AG09309 (cell line): ENCODE measurements at regions not wholly inside any gene's neighbourhood (a gene's known extent, or its start where the extent isn't known, plus 50 kb on each side); places are given as distances from the start of the nearest gene placed in this dataset.

ENCODE experiments used
- DNase-seq: peaks from one replicate; pipeline ENCODE4 v3.0.0-alpha.2; 2010; ENCODE audit warnings: low read depth
- H3K4me3 ChIP-seq: 2 replicates; pipeline ENCODE4 v1.5.1; 2011; ENCODE audit warnings: mild to moderate bottlenecking, low read depth, low read length, moderate library complexity; ENCODE audit not compliant: control insufficient read depth
- TF ChIP-seq, protein P1 (sequence below): IDR thresholded peaks from 2 replicates; pipeline ENCODE4 v1.5.1; 2011; ENCODE audit warnings: mild to moderate bottlenecking, low read depth, low read length, inconsistent platforms; ENCODE audit not compliant: insufficient read depth, control insufficient read depth; ENCODE audit errors: missing control alignments

GRCh38 chr12:70048521-70049250 lies 194.5 kb upstream of the CNOT2 start:
- no peak for DNase-seq
- TF ChIP-seq, protein P1, sequence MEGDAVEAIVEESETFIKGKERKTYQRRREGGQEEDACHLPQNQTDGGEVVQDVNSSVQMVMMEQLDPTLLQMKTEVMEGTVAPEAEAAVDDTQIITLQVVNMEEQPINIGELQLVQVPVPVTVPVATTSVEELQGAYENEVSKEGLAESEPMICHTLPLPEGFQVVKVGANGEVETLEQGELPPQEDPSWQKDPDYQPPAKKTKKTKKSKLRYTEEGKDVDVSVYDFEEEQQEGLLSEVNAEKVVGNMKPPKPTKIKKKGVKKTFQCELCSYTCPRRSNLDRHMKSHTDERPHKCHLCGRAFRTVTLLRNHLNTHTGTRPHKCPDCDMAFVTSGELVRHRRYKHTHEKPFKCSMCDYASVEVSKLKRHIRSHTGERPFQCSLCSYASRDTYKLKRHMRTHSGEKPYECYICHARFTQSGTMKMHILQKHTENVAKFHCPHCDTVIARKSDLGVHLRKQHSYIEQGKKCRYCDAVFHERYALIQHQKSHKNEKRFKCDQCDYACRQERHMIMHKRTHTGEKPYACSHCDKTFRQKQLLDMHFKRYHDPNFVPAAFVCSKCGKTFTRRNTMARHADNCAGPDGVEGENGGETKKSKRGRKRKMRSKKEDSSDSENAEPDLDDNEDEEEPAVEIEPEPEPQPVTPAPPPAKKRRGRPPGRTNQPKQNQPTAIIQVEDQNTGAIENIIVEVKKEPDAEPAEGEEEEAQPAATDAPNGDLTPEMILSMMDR = no peak

DNA sequence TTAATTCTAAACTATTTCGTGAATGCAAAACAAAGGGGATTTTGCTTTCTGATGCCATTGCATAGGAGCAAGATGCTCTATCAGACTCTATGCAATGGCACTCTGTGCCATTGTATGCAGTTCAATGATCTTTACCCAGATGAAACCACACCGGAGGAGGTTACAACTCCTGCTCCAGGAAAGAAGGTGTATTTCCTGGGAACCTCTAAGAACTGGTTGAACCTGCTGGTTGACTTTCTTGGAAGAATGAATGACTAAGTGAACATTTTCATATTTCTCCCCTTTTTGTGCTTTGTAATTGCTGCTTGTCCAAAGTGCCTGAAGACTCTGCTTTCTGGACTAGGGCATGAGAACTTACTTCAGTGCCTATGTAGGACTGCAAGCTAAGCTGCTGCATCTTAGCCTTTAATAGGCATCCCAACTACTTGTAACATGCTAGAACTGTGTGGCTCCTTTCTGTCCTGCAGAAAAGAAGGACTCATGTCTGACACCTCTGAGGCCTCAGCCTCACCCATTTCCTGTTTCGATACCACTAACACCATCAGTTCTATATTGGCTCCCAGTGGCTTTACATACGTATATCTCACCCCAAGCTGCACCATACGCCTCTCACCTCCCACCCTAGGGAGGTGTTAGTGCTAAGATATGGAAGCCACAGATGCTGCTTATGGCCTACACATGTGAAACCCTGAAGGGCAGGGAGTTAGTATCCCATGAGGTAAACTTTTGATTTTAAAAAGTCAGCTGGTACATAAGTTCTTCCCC lies 193.5 kb upstream of the CNOT2 start:
- TF ChIP-seq, protein P1 = no peak
- no peak for DNase-seq
- H3K4me3 ChIP-seq = no peak overlapping the region

More at GRCh38 chr12:70048521-70049250, 194.5 kb upstream of the CNOT2 start:
- no peak overlapping the region for H3K4me3 ChIP-seq

DNA sequence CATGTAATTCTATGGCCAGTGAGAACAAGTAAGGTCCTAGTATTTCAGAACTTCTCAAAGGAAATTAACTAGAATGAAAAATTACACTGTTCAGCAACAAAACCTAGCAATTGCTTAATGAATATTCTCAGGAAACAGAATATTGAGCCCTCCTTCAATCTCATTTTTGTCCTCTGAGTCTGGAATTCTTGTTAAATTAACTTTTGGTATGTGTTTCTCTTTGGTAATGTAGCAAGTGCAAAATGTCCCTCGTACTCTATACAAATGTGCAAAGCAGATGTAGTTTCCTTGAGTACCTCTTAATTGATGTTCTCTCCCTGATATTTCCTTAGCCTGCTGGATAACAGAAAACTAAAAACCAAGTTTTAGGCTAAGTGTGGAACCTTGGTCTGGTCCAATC lies 190.8 kb upstream of the CNOT2 start:
- TF ChIP-seq, protein P1 = no peak
- DNase-seq = no peak

GRCh38 chr12:70052931-70053497 lies 190.2 kb upstream of the CNOT2 start:
- H3K4me3 ChIP-seq = no peak overlapping the region
- TF ChIP-seq, protein P1 = no peak
- peak; percentile 39 for DNase-seq

More for the DNA sequence above, 190.8 kb upstream of the CNOT2 start:
- no peak overlapping the region for H3K4me3 ChIP-seq

DNA sequence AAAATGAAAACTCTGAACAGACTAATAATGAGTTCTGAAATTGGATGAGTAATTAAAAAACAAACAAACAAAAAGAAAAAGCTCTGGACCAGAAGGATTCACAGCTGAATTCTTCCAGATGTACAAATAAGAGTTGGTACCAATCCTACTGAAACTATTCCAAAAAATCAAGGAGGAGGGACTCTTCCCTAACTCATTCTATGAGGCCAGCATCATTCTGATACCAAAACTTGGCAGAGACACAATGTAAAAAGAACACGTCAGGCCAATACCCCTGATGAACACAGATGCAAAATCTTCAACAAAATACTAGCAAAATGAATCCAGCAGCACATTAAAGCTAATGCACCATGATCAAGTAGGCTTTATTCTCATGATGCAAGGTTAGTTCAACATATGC lies 183.9 kb upstream of the CNOT2 start:
- H3K4me3 ChIP-seq = no peak overlapping the region
- DNase-seq = no peak
- TF ChIP-seq, protein P1 = no peak

- TF ChIP-seq, protein P1 = no peak
- no peak for DNase-seq
- no peak overlapping the region for H3K4me3 ChIP-seq
Observed at GRCh38 chr12:70060634-70061033, 182.6 kb upstream of the CNOT2 start.
